Kidney tubule cell (primary cell): ENCODE measurements at regions not wholly inside any gene's neighbourhood (a gene's known extent, or its start where the extent isn't known, plus 50 kb on each side); places are given as distances from the start of the nearest gene placed in this dataset.

ENCODE experiments used
- DNase-seq: peaks from one replicate; pipeline ENCODE4 v3.0.0-alpha.2; 2018; ENCODE audit warnings: low spot score

DNA sequence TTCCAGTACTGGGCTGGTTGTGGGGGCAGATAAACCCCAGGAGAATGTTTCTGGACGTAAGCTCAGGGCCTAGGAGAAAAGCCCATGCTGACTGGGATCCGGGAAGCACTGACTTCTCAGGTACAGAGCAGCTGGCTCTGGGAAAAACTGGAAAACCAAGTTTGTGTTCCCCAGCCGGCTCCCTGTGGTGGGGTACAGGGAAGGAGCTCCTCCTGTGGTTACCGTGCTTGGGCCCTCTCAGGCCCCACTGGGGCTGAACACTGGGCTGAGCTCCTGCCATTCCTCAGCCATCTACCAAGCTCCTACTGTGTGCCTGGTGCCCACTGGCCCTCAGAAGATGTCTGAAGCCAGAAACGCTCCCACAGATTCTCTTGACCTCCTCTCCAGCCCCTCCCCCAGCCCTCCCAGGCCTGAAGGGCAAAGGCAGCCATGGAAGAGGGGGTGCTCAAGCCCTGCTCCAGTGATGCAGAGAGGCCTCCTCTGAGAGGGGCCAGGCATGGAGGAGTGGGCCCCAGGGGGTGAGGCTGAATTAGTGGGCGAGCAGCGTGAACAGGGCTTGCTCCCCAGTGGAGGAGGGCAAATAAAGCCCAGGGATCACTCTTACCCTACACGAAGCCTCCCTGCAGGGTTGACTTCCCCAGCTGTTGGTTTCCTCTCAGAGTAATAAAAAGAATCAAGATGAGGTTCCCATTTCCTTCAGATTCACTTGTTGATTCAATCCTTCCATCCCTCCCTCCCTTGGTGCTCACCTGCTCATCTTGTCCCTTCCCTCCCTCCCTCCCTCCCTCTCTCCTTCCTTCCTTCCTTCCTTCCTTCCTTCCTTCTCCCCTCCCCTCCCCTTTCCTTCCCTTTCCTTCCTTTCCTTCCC is 100.0 kb downstream of the VEGFA start:
- DNase-seq, result no peak

DNA sequence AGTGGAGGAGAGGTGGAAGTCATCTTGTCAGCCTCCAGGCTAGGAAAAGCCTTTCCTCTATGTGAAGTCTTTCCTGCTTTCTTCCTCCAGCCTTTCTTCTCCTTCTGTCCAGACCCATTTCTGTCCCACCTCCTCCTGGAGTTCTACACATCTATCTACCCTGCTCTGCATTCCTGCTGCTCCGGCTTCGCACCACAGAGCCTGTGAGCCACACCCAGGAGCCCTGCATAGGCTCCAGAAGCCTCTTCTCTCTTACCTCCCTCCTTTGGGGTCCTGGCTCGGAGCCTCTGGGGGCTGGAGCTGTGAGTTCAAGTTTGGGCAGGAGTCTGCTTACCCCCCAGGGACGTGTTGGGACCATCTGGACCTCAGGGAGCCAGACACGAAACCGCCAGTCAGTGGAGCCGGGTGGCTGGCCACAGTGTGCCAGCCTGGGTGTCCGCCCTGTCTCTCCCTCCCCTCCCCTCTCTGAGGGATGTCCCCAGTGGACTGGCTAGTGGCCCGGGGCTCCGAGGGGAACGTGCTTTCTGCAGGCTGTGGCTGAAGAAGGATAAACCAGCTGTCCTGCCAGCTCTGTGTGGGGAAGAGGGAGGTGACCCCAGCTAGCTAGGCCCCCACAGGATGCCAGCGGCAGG is 99.2 kb downstream of the VEGFA start:
- no peak for DNase-seq

DNA sequence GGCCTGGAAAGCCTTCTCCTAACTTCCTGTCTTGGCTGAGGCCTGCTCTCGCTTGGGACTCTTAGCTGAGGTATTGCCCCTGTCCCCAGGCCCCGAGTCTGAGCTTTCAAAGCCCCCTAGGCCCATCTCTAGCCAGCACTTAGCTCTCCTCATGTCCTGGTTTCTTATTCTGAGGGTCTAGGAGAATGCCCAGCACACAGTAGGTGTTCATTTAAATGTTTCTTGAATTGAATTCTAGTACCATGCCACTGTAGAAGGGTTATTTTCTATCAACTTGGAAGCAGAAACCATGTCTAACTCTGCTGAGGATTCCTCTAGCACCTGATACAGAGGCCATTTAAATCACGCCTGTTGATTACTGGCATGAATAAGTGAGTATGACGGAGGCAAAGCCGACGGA is 98.5 kb downstream of the VEGFA start:
- DNase-seq, result no peak

DNA sequence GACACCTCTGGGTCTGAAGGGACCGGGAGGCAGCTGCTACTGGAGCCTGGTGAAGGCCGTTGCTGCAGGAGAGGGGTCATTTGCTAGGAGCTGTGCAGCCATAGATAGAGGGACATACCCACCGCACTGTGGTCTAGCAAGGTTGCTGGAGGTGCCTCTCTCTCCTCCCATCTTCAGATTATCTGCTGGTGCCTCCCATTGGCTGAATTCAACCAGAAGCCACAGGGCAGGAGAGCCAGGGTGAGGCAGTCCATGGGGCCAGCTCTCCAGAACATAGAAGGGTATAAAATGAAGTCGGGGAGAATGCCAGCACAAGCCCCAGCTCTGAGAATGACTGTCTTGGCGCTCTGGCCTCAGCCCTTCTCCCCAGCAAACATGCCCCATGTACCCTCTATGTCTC is 98.0 kb downstream of the VEGFA start:
- DNase-seq, result no peak

DNA sequence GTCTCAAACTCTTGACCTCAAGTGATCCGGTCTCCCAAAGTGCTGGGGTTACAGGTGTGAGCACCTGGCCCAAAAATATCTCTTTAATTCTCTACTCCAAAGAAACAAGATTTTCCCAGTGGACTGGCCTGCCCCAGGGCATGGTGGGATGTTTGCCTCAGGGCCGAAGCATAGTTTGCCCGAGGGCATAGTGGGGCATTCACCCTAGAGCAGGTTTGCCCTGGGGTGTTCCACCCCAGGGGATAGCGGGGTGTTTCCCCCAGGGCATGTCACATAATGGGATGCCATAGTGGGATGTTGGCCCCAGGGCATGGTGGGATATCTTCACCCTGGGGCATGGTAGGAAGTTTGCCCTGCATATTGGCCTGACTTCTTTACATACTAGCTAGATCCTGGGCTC is 97.2 kb downstream of the VEGFA start:
- DNase-seq, result no peak

DNA sequence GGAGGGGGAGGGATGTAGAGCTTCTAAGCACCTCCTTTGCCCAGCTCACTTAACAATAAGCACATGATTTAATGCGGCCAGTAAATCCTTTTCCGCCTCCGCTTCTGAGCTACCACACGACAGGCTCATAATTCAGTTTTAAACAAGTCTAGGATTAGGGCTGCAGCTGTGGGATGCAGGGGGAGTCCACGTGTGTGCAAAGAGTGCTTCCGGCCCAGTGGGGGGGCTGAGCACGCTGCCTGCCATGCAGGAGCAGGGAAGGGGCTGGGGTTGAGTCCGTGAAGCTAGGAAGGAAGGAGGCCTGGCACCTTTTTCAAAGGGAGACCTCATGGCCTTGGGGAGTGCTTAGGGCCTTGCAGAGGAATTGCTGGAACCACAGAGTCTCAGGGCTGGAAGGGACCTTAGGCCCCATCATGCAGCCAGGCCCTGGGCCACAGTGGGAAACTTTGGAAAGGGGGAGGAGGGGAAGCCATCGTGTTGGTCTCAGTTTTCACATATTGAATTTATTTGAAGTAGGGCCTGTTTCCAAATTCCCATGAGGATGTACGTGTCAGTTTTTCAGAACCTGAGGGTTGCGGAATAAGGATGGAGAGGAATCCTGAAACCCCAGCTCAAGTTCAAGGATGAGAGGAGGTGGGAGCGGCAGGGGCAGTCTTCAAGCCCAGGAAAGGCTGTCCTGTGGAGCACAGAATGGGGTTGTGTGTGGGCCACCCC is 96.1 kb downstream of the VEGFA start:
- no peak for DNase-seq

DNA sequence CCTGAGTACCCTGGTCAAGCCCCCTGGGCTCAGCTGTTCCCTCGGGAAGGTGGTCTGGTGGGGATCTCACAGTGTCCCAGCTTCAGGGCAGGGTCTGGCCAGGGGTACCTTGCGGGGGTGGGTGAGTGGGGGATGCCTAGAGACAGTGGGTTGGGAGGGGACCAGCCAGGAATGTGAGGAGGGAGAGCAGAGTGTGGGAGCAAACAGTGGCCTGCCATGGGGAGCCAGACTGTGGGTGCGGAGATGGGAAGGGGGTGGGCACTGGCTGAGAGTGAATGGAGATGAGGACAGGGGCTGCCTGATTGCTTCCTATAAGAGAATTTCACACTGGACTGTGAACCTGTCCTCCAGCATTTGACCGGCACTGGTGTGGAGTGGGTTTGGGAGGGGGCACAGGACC is 95.1 kb downstream of the VEGFA start:
- no peak for DNase-seq

DNA sequence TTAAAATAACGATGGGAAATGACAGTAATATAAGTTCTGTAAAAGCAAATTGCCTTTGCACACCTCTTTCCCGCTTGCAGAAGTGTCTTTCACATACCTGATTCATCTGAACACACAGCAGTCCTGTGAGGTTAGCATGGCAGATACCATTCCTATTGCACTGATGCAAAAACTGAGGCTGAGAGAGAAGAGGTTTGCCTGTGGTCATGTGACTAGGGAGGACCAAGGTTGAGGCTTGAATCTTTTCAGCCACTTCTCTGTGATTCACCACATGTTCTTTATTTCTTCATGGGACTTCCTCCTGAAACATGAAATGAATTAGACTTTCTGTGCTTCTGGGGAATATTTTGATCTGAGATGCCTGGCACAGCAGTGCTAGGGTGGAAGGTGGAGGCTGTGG is 92.9 kb downstream of the VEGFA start:
- no peak for DNase-seq

DNA sequence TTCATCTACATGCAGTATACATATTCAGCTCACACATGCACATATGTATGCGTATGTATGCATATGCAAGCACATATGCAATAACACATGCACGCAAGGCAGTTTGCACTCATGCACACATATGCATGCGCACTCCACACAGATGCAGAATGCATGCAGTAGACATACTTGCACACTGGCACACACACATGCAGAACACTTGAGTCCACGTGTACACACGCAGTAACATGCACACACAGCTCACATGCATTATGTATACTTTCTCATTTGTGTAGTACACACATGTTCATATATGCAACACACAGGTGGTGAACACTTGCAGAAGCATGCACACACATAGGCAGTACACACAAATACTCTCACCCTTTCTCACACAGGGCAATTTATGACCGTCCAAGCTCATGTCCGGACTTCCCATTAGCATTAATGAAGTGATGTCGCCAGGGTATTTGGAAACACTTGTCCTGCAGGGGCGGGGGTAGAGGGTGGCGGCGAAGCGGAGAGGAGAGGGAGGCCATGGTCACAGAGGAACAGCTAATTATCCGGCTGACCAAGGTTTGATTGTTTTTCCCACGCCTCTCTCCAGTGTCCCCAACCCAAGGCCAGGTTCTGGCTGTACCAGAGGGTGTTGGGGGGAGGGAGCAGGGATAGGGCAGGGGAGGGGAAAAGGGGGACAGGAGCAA is 91.3 kb downstream of the VEGFA start:
- no peak for DNase-seq

DNA sequence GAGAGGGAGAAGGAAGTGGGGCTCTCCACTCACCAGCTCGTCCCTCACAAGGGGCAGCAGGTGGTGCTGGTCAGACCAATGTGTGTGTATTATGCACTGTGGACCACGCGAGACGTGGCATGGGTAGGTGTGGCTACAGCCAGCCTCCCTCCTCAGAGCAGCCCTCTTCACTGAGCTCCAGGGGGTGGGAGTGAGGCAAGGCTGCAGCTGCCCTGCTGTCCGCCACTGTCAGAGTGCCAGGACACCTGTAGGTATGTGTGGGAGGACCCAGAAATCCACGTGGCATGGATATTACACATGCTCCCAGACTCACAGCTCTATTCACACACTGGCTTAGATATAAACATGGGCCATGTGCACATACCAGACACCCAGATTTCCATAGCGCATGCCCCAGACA is 90.3 kb downstream of the VEGFA start:
- DNase-seq, result no peak

DNA sequence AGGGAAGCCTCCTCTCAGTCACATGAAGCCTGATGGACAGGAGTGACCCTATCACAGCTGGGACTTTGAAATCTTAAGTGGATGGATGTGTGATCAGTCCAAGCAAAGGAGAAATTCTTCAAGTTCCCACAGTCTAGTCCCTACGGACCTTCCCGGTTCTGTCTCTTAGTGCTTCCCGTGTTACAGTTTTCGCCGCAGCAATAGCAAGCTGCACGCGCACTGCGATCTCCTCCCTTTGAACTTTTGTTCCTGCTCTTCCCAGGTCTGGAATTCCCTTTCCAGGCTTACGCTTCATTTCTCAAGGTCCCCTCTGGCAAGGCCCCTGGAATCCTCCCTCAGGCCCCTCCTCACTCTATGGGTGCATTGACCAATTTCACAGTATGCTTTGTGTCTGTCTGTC is 89.2 kb downstream of the VEGFA start:
- DNase-seq, result no peak

DNA sequence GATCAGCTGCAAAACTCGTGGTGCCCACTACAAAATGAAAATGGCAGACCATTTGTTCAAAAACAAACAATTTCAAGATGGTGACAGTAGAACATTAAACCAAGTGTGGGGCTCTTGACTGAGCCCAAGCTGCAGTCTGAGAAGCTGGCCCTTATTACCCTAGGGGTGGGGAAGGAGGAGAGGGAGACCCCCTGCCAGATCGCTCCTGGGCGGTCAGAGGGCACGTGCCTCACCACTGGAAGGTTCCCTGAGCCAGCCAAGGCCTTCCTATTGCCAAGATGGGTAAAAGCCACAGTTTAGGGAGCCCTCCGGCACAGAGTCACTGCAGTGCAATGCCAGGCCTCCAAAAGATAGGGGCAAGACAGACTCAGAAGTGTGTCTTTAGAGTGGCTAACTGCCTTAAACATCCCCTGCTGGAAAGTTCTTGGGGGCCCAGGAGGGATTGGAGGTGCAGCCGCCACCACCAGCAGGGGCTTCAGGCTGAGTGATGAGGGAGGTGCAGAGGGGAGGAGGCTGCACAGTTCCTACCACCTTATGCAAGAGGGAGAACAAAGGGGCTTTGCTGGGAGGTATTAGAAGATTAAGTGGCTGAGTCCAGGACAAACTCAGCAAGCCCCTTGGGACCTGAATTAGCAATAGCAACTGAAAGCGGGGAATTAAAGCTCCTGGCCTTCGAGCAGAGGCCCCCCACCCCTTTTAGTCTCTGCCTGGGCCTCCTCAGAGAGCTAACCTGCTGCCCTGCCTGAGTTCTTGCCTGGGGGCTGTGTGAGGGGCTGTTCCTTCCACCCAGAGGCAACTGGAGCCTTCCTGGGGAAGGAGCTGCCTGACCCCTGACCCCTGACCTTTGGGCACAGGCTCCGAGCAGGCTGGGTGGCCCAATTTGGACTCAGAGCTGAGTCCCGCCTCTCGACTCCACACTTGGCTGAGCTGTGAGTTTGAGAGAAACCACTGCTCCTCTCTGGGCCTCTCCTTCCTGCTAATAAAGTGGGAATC is 88.4 kb downstream of the VEGFA start:
- no peak for DNase-seq

DNA sequence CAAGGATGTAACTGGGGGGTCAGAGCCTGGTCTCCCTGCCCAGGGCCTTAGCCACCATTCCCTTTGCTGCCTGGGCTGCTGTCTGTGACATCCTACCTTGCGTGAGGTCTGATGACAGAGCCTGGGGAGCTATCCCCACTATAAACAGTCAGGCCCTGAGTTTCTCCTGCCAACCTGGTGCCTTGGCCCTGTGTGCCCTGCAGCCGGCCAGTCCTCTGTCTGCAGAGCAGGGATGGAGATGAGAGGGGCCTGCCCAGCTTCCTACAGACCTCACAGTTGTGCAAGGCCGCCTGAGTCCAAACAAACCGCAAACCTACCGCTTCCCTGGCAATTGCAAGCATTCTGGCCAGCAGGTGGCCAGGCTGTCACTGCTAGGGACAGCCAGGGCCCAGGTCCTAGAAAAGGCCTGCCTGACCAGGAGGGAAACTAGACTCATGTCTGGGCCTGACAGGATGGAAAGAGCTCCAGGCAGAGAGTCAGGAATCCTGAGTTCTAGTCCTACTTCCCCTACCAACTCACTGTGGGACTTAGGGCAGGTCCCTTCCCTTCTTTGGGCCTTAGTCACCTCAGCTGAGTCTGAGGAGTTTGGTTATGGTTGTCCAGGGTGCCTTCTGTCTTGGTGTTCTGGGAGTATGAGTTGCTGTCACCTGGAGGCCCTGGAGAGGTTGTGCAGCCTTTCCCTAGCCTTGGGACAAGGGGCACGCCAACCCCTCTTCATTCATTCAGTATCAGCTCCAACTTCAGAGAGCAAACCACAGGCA is 86.2 kb downstream of the VEGFA start:
- peak; percentile 54 for DNase-seq

DNA sequence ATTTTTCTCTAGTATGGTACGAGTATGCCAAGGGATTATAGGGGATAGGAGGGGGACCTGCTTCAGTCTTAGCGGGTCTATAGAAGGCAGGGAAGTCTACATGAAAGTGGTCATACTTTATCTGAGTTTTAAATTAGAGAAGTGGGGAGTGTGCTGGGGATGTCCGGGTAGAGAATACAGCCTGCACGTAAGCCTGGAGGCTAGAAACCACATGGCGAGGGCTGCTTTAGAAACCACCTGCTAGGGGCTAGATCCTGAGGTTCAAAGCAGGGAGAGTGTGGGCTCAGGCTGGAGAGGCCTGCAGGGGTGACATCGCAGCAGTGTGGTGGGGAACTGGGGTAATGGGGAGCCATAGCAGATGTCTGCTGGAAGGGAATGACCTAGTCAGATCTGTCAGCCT is 85.2 kb downstream of the VEGFA start:
- no peak for DNase-seq

DNA sequence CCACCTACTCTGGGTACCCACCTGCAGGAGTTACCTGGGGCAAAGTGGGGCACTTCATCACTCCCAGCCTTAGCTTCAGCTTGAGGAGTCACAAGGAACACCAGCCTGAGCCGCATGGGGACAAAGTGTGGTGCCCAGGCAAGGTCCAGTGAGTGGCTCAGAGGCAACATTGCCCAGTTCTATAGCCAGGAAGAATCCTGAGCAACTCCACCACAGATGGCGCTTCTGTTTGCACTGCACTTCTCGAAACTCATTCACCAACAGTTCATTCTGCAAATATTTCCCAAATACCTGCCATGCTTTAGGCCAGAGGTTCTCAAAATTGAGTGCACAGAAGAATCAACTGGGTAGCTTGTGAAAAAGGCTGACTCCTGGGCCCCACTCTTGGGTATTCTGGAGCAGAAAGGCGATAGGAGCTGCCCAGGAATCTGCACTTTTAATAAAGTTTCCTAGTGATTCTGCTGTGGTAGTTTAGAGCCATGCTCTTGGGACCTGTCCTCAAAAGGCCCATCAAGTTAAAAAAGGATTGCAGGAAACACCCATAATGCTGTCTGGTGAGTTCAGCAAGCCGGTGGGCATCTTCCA is 83.1 kb downstream of the VEGFA start:
- DNase-seq, result peak; percentile 28

DNA sequence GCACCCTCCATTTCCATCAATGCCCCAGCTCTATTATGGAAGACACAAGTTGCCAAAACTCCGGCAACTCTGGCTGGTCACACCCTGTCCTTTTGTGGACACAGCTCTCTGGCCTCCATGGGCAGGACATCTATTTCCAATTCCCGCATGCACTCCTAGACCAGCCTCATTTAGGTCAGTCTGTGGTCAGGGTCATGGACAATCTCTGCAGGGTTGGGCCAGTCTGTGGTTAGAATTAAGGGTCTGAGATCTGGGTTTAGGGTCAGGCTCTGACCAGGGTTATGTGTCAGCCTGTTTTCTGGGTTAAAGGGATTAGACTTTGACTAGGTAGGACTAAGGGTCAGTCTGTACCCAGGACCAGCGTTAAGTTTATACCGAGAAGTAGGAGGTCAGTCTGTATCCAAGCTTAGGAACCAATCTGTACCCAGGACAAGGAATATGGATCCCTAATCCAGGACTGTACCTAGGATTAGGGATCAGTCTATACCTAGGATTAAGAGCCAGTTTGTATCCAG is 82.4 kb downstream of the VEGFA start:
- DNase-seq, result no peak

DNA sequence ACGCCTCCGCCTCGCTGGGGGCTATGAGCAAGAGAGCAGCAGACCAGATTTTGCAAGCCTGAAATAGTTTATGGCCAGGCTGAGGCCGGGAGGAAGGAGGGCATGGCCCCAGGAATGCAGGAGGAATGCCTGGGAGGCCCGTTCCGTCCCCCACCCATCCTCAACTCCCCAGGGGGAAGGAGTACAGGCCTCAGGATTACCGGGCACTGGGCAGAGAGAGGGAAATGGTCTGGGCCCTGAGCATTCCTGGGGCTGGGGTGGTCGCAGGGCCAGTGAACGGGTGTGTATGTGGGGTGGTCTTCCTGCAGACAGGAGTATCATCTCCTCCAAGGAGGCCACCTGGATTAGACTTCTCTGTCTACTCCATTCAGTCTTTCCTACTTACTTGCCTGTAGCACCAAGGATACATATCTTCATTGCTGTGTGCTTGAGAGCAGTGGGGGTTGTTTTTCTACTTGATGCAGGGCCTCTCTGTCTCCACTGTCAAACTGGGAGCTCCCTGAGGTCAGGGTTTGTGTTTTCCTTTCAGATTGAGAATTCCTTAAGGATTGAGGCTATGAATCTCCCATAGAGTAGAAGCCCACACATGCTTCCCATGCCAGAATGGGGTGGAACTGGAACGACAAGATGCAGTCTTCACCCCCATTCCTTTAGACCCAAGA is 81.3 kb downstream of the VEGFA start:
- peak; percentile 75 for DNase-seq

DNA sequence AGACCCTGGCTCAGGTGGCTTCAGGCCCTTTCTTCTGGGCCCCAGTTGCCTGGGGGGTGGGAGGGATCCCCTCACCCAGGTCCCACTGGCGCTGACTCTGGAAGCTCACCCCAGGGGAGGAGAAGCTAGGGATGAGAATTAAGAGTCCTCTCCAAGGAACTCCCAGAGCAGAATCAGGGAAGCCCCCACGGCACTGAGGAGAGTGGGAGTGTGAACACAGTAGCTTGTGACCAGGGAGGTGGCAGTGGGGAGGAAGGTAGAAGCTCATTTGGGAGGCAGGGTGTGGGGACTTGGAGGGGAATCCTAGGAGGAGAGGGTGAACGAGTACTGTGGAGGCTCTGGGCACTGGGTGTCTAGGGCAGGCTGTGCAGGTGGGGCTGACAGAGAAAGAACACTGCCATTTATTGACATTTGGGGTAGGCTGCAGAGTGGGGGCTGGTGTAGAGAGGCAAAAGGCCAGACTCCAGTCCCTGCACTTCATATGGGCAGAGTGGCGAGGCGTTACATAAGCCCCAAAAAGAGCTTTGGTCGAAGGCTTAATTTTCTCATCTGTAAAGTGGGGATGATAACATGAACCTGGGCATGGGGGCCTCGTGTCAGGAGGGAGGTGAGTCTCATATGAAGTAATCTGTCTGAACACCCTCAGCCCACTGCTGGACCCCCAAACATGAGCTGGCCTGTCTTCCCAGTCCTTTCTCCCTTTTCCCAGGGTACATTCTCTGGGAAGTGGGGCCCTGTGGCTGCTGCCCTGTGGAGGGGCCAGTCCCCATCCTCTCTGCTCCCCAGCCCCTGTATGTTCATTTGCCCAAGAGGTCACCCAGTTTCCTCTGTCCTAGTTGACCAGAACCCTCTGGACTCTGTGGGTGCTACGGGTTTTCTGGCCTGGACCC is 80.5 kb downstream of the VEGFA start:
- DNase-seq, result no peak
